Neural cell (in vitro differentiated cells): ENCODE measurements at regions not wholly inside any gene's neighbourhood (a gene's known extent, or its start where the extent isn't known, plus 50 kb on each side); places are given as distances from the start of the nearest gene placed in this dataset.

Experiments
- EZH2 ChIP-seq: fragments of 200-600, 300-800 bp; shearing (Covaris generic), sonication (generic); IDR thresholded peaks from 2 replicates; pipeline ENCODE4 v1.6.1; 2014; ENCODE audit warnings: antibody characterized with exemption, low read length, borderline replicate concordance, mild to moderate bottlenecking; ENCODE audit not compliant: insufficient read depth, poor library complexity, severe bottlenecking
- TF ChIP-seq, protein P1 (sequence below): fragments of 450-650 bp; IDR thresholded peaks from 2 replicates; pipeline ENCODE4 v1.5.1; 2014; ENCODE audit warnings: antibody characterized with exemption, mild to moderate bottlenecking, moderate library complexity; ENCODE audit not compliant: poor library complexity, severe bottlenecking

DNA sequence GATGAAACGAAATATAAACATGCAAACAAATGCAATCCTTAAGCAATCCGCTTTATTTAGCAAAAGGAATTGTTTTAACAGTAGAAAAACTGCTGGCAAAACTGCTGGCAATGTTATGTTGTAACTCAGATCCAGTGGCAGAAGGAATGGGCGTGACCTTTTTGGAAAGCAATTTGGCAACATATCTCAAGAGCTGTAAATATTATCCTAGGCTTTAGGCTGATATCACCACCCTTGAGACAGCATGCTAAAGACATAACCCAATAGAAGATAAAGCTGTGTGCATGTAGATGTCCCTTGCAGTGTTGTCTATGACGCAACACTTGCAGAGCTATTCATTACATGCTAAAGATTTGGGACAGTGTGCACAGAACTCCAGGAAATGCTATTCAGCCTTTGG is 138.5 kb downstream of the DICER1 start:
- TF ChIP-seq, protein P1, sequence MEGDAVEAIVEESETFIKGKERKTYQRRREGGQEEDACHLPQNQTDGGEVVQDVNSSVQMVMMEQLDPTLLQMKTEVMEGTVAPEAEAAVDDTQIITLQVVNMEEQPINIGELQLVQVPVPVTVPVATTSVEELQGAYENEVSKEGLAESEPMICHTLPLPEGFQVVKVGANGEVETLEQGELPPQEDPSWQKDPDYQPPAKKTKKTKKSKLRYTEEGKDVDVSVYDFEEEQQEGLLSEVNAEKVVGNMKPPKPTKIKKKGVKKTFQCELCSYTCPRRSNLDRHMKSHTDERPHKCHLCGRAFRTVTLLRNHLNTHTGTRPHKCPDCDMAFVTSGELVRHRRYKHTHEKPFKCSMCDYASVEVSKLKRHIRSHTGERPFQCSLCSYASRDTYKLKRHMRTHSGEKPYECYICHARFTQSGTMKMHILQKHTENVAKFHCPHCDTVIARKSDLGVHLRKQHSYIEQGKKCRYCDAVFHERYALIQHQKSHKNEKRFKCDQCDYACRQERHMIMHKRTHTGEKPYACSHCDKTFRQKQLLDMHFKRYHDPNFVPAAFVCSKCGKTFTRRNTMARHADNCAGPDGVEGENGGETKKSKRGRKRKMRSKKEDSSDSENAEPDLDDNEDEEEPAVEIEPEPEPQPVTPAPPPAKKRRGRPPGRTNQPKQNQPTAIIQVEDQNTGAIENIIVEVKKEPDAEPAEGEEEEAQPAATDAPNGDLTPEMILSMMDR: no peak
- no peak for TF ChIP-seq EZH2
